Sigmoid colon (tissue), 4 donors: ENCODE measurements at regions not wholly inside any gene's neighbourhood (a gene's known extent, or its start where the extent isn't known, plus 50 kb on each side); places are given as distances from the start of the nearest gene placed in this dataset.

ENCODE experiments used
- EP300 ChIP-seq, 4 donors: sonication (generic); formaldehyde crosslinking; IDR thresholded peaks; one replicate each; pipeline ENCODE4 v1.6.1; 2017; ENCODE audit warnings: antibody characterized with exemption in 4 of 4
- POLR2A ChIP-seq, 2 donors: fragments of 450-650 bp; IDR thresholded peaks; one replicate each; pipeline ENCODE4 v1.6.1; 2016; ENCODE audit warnings: antibody characterized with exemption in 2 of 2, mild to moderate bottlenecking in 2 of 2, moderate library complexity in 2 of 2
- POLR2AphosphoS5 ChIP-seq, 4 donors: sonication (generic); formaldehyde crosslinking; IDR thresholded peaks; one replicate each; pipeline ENCODE4 v1.6.1; 2017; ENCODE audit warnings: antibody characterized with exemption in 4 of 4
- TF ChIP-seq, protein P1 (sequence below), 4 experiments: fragments of 450-650 bp in 3 of 4; fragments of 200-600 bp in 1 of 4; IDR thresholded peaks; one replicate each; pipeline ENCODE4 v1.5.1; 2016 to 2019; ENCODE audit warnings: antibody characterized with exemption in 4 of 4, mild to moderate bottlenecking in 3 of 4, moderate library complexity in 2 of 4

DNA sequence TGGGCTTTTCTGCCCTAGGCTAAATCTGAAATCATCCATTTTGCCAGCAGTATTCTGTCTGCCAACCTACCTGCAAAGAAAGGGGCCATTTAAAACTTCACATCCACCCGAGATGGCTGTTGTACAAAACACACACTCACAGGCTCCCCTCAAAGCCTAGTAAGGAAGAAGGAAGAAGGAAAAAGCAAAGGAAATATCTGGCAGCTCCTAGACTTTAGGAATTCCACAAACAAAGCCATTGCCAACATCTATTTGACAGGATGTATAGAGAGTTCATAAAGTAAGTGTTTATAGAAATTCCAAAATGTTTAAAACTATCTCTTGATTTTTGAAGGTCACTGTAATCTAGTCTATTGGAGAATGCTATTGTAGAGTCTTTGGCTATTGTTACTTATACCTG lies 91.9 kb upstream of the THBS1 start:
- TF ChIP-seq, protein P1, sequence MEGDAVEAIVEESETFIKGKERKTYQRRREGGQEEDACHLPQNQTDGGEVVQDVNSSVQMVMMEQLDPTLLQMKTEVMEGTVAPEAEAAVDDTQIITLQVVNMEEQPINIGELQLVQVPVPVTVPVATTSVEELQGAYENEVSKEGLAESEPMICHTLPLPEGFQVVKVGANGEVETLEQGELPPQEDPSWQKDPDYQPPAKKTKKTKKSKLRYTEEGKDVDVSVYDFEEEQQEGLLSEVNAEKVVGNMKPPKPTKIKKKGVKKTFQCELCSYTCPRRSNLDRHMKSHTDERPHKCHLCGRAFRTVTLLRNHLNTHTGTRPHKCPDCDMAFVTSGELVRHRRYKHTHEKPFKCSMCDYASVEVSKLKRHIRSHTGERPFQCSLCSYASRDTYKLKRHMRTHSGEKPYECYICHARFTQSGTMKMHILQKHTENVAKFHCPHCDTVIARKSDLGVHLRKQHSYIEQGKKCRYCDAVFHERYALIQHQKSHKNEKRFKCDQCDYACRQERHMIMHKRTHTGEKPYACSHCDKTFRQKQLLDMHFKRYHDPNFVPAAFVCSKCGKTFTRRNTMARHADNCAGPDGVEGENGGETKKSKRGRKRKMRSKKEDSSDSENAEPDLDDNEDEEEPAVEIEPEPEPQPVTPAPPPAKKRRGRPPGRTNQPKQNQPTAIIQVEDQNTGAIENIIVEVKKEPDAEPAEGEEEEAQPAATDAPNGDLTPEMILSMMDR (IDR thresholded peaks at IDR 0.05): no peak
- no peak for TF ChIP-seq POLR2AphosphoS5 (IDR thresholded peaks at IDR 0.05)
- no peak for TF ChIP-seq EP300 (IDR thresholded peaks at IDR 0.05)
- no peak for TF ChIP-seq POLR2A (IDR thresholded peaks at IDR 0.05)
